Spleen (tissue), 11 donors: ENCODE measurements at regions not wholly inside any gene's neighbourhood (a gene's known extent, or its start where the extent isn't known, plus 50 kb on each side); places are given as distances from the start of the nearest gene placed in this dataset.

Source experiments
- DNase-seq: peaks from one replicate; pipeline ENCODE4 v3.0.0-alpha.2; 2020
- H3K27ac ChIP-seq, 8 donors: fragments of 200-600 bp; sonication (generic) in 7 of 8; 1 replicate in 4 of 8; 2 replicates in 4 of 8; pipeline versions ENCODE4 v1.5.0 to v1.8.0; 2016 to 2021; ENCODE audit warnings: inconsistent platforms in 4 of 8, mild to moderate bottlenecking in 4 of 8, moderate library complexity in 1 of 8
- H3K27me3 ChIP-seq, 7 donors: fragments of 200-600 bp; sonication (generic) in 6 of 7; replicated peaks in 1 of 7; 1 replicate in 4 of 7; 2 replicates in 3 of 7; pipeline versions ENCODE4 v1.5.0 to v1.8.0; 2016 to 2021; ENCODE audit warnings: inconsistent platforms in 3 of 7, mild to moderate bottlenecking in 1 of 7
- H3K36me3 ChIP-seq, 6 donors: fragments of 200-600 bp; sonication (generic) in 5 of 6; 1 replicate in 4 of 6; 2 replicates in 2 of 6; pipeline versions ENCODE4 v1.5.0 to v1.8.0; 2016 to 2021; ENCODE audit warnings: inconsistent platforms in 2 of 6
- H3K4me1 ChIP-seq, 6 donors: fragments of 200-600 bp; sonication (generic) in 5 of 6; 1 replicate in 3 of 6; 2 replicates in 3 of 6; pipeline versions ENCODE4 v1.5.0 to v1.8.0; 2016 to 2021; ENCODE audit warnings: inconsistent platforms in 3 of 6
- H3K4me3 ChIP-seq, 8 donors: fragments of 200-600 bp; sonication (generic) in 7 of 8; 1 replicate in 4 of 8; 2 replicates in 4 of 8; pipeline versions ENCODE4 v1.5.0 to v1.8.0; 2016 to 2021; ENCODE audit warnings: inconsistent platforms in 4 of 8, mild to moderate bottlenecking in 4 of 8, moderate library complexity in 2 of 8
- H3K9me3 ChIP-seq, 8 donors: fragments of 200-600 bp; sonication (generic) in 7 of 8; 1 replicate in 4 of 8; 2 replicates in 4 of 8; pipeline versions ENCODE4 v1.5.0 to v1.8.0; 2016 to 2021; ENCODE audit warnings: inconsistent platforms in 4 of 8
- POLR2A ChIP-seq, 3 donors: fragments of 450-650 bp; IDR thresholded peaks; one replicate each; pipeline ENCODE4 v1.5.1; 2017; ENCODE audit warnings: antibody characterized with exemption in 3 of 3, mild to moderate bottlenecking in 1 of 3
- POLR2AphosphoS5 ChIP-seq, 3 donors: sonication (generic); formaldehyde crosslinking; IDR thresholded peaks; one replicate each; pipeline ENCODE4 v1.5.1; 2017; ENCODE audit warnings: antibody characterized with exemption in 3 of 3
- WGBS, 5 donors: extraction: QIAGEN DNeasy Blood & Tissue Kit in 3 of 5; methylation state at CpG; one replicate each; pipeline versions ENCODE4 v1.1.5 to v1.1.7; 2013 to 2018; 5-methylcytosine and 5-hydroxymethylcytosine counted together
- intact Hi-C: fragments of 100-400 bp; cut with DNase I; formaldehyde crosslinking; loops from one replicate; pipeline ENCODE4 v1.15.0; 2023; ENCODE audit warnings: low total_unique reads
- TF ChIP-seq, protein P1 (sequence below), 11 experiments: fragments of 200-600 bp in 7 of 11; fragments of 450-650 bp in 4 of 11; sonication (generic) in 4 of 11; IDR thresholded peaks in 8 of 11; conservative IDR thresholded peaks in 3 of 11; 1 replicate in 7 of 11; 2 replicates in 4 of 11; pipeline versions ENCODE4 v1.4.0 to v1.8.0; 2016 to 2021; ENCODE audit warnings: antibody characterized with exemption in 11 of 11, inconsistent platforms in 4 of 11, mild to moderate bottlenecking in 1 of 11
- donor health status: healthy with polysubstance abuse.
- donor health status: DM: no; HTN: no; CAD: no; lungs with moderate emphysema.
- donor health status: DM: no; HTN: no; CAD: no.
- donor health status: Bipolar disorder and iron deficiency.
- donor health status: healthy.
- donor health status: DM: no; HTN: no; CAD: no.
- donor health status: DM: yes; HTN: yes; CAD: no.

DNA sequence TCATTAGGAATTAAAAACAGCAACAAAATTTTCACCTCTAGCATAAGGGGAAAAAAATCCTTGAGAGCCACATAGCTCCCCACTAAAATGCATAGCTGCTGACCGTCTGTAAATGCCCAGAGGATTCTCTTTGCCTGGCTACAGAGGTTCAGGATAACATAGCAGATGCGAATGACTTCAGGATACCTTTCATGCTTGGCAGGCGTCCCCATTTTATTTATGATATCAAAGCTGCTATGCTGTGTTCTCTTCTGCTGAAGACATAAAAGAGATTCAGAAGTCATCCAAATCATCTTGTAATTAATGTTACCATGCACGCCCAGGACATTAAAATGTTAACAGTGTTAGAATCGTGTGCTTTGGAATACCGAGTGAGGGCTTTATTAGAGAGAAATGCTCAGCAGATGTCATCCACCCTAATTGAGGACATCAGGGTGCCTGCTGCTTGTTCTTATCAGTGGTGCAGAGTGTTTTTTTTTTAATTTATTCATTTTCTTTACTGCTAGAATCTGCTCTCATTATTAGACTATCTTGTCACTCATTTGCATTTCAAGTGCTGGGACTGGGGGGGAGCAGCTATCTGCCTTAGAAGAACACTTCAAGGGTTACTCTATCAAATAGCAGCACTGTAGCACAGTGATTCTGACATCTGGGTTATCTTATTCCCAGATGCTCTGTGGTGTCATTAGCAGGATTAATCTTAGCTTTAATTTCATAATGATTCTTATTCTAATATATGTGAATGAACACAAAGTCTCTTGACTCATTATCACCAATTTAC lies 139.5 kb downstream of the ZNF326 start:
- intact Hi-C loops = no loop called here
- 76 to 88% (median 80%) methylated on average over 6 of the region's 6 CpGs for WGBS, 5 donors

DNA sequence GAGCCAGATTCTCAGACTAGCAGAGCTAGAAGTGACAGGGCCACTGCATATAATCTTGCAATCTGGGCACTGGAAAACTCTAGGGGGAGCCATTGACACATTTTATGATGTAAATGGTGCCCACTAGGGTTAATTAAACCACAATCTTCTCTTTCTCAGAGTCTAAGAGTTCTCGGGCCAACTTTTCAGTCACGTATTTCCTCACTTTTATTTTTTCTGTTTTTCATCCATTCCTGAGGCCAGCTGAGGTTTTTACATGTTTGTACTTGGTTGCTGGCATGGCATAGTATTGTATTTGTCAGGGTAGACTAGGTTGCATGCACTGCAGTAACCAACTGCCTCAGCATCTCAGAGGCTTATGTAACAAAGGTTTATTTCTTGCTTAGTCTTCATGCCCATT lies 138.2 kb downstream of the ZNF326 start:
- H3K27ac ChIP-seq = no peak overlapping the region
- peaks cover 0 to 9% (median 0%) of the 10 kb centered on the region in 8 donors for H3K9me3 ChIP-seq
- 3 to 12% (median 7%) methylated on average over 2 of the region's 2 CpGs for WGBS, 5 donors
- TF ChIP-seq POLR2AphosphoS5 (IDR thresholded peaks at IDR 0.05) = no peak
- TF ChIP-seq, protein P1, sequence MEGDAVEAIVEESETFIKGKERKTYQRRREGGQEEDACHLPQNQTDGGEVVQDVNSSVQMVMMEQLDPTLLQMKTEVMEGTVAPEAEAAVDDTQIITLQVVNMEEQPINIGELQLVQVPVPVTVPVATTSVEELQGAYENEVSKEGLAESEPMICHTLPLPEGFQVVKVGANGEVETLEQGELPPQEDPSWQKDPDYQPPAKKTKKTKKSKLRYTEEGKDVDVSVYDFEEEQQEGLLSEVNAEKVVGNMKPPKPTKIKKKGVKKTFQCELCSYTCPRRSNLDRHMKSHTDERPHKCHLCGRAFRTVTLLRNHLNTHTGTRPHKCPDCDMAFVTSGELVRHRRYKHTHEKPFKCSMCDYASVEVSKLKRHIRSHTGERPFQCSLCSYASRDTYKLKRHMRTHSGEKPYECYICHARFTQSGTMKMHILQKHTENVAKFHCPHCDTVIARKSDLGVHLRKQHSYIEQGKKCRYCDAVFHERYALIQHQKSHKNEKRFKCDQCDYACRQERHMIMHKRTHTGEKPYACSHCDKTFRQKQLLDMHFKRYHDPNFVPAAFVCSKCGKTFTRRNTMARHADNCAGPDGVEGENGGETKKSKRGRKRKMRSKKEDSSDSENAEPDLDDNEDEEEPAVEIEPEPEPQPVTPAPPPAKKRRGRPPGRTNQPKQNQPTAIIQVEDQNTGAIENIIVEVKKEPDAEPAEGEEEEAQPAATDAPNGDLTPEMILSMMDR (IDR thresholded peaks at IDR 0.05 in 8 of 11, conservative IDR thresholded peaks at IDR 0.05 in 3 of 11) = no peak
- TF ChIP-seq POLR2A (IDR thresholded peaks at IDR 0.05) = no peak
- H3K4me3 ChIP-seq = no peak overlapping the region
- no peaks in the 10 kb centered on the region for H3K4me1 ChIP-seq
- intact Hi-C loops = no loop called here
- H3K36me3 ChIP-seq = no peaks in the 10 kb centered on the region
- peaks cover 0 to 32% (median 0%) of the 10 kb centered on the region in 7 donors for H3K27me3 ChIP-seq
- no peak for DNase-seq

More for the DNA sequence above, 139.5 kb downstream of the ZNF326 start:
- no peak for DNase-seq
- H3K27me3 ChIP-seq = peaks cover 0 to 24% (median 0%) of the 10 kb centered on the region in 7 donors
- H3K4me3 ChIP-seq = no peak overlapping the region
- H3K4me1 ChIP-seq = no peaks in the 10 kb centered on the region
- H3K9me3 ChIP-seq = peaks cover 0 to 15% (median 6%) of the 10 kb centered on the region in 8 donors
- TF ChIP-seq, protein P1 (IDR thresholded peaks at IDR 0.05 in 8 of 11, conservative IDR thresholded peaks at IDR 0.05 in 3 of 11) = no peak
- no peak for TF ChIP-seq POLR2A (IDR thresholded peaks at IDR 0.05)
- TF ChIP-seq POLR2AphosphoS5 (IDR thresholded peaks at IDR 0.05) = no peak
- H3K27ac ChIP-seq = no peak overlapping the region
- no peaks in the 10 kb centered on the region for H3K36me3 ChIP-seq

DNA sequence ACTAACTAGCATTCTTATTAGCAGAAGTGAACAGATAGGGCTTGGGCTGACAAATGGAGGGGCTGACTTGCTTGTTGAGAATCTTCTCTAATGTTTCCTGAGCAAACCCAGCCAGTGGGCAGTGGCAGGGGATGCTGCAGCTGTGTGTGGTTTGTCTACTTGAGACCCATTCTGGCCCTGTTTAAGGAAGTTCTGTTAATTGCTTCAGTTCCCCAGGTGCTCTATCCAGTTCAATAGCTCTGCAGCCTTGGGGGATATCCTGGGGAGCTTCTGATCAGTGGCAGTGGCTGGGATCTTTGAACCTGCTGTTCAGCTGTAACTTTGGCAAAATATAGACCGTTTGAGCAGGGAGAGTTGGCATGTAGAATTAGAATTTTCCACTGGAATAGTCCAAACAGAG lies 137.4 kb downstream of the ZNF326 start:
- H3K36me3 ChIP-seq = no peaks in the 10 kb centered on the region
- H3K9me3 ChIP-seq = peaks cover 0 to 2% (median 0%) of the 10 kb centered on the region in 8 donors
- TF ChIP-seq POLR2AphosphoS5 (IDR thresholded peaks at IDR 0.05) = no peak
- TF ChIP-seq POLR2A (IDR thresholded peaks at IDR 0.05) = no peak
- TF ChIP-seq, protein P1 (IDR thresholded peaks at IDR 0.05 in 8 of 11, conservative IDR thresholded peaks at IDR 0.05 in 3 of 11) = no peak
- H3K27ac ChIP-seq = no peak overlapping the region
- DNase-seq = no peak
- no peaks in the 10 kb centered on the region for H3K4me1 ChIP-seq
- peaks cover 0 to 33% (median 0%) of the 10 kb centered on the region in 7 donors for H3K27me3 ChIP-seq
- H3K4me3 ChIP-seq = no peak overlapping the region
- intact Hi-C loops = no loop called here
- WGBS, 5 donors = 53 to 72% (median 63%) methylated on average over 1 of the region's 1 CpG

DNA sequence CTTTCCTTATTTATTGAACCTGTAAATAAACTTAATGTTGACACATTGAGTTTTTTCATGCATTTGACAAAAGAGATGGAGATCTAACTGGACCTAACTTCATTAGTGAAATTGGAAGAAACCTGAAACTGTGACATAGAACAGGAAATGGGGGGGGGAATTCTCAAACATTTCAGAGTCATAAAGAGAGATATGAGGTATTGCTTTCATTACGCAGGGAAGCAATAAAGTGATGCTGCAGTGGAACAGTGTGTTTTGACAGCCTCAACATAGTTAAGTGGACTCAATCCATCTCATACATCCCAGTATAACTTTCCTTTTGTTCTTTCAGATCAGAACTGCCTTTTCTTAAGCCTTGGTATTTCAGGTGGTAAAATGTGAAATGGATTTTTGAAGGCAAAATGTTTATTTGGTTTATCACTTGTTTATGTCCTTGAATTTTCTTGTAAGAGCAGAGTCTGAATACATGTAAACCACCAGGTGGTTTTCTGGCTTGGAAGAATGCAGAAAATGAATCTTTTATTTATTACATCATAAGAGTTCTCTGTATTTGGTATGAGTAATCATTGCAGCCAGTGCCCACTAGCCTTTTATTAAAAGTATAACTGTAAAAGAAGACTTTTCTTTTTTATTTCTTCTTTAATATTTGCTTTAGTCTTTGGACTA lies 132.5 kb downstream of the ZNF326 start:
- Histone ChIP-seq H3K4me3 (no peak overlapping the region), H3K36me3 (no peaks in the 10 kb centered on the region), H3K9me3 (no peaks in the 10 kb centered on the region), H3K27me3 (peaks cover 0 to 24% (median 0%) of the 10 kb centered on the region in 7 donors), H3K27ac (no peak overlapping the region), H3K4me1 (no peaks in the 10 kb centered on the region)
- no peak for DNase-seq
- TF ChIP-seq POLR2A (IDR thresholded peaks at IDR 0.05) = no peak
- TF ChIP-seq POLR2AphosphoS5 (IDR thresholded peaks at IDR 0.05) = no peak
- TF ChIP-seq, protein P1 (IDR thresholded peaks at IDR 0.05 in 8 of 11, conservative IDR thresholded peaks at IDR 0.05 in 3 of 11) = no peak
- 44 to 72% (median 50%) methylated on average over 1 of the region's 1 CpG for WGBS, 5 donors
- intact Hi-C loops = no loop called here
